H1 (cell line): ENCODE measurements at regions not wholly inside any gene's neighbourhood (a gene's known extent, or its start where the extent isn't known, plus 50 kb on each side); places are given as distances from the start of the nearest gene placed in this dataset.

Source experiments
- CTCF ChIA-PET: fragments of 300-600 bp; sonication (Branson Sonifier 250); formaldehyde crosslinking; loops from one replicate; lab custom pipeline; 2021; ENCODE audit not compliant: partially characterized antibody; lab: Charles Lee
- POLR2A ChIA-PET: fragments of 300-600 bp; sonication (Branson Sonifier 250); formaldehyde crosslinking; loops from one replicate; lab custom pipeline; 2021; ENCODE audit warnings: inconsistent platforms; ENCODE audit not compliant: partially characterized antibody; lab: Charles Lee
- DNase-seq, 2 experiments: peaks; one replicate each; pipeline versions ENCODE4 v3.0.0 to v3.0.0-alpha.2; 2010 to 2022; ENCODE audit warnings: low spot score in 2 of 2, low read depth in 1 of 2, mixed read lengths in 1 of 2
- FAIRE-seq: peaks from 2 replicates; lab custom pipeline; 2011; peaks lifted over from hg19 to GRCh38; lab: Jason Lieb, UNC
- H2AFZ ChIP-seq: 2 replicates; pipeline ENCODE4 v1.8.1; 2012; ENCODE audit warnings: low read length, inconsistent platforms
- H2AK5ac ChIP-seq: 2 replicates; pipeline ENCODE4 v1.6.1; 2013; ENCODE audit warnings: low read depth, low read length
- H2BK120ac ChIP-seq: replicated peaks from 2 replicates; pipeline ENCODE3; 2013; ENCODE audit warnings: low read depth, low read length, inconsistent platforms
- H2BK12ac ChIP-seq: 2 replicates; pipeline ENCODE4 v1.6.1; 2013; ENCODE audit warnings: low read depth, low read length
- H2BK15ac ChIP-seq: 2 replicates; pipeline ENCODE4 v1.6.1; 2013; ENCODE audit warnings: low read length
- H2BK20ac ChIP-seq: 2 replicates; pipeline ENCODE4 v1.6.1; 2013; ENCODE audit warnings: low read length
- H2BK5ac ChIP-seq: 2 replicates; pipeline ENCODE4 v1.6.1; 2013; ENCODE audit warnings: low read depth, low read length
- H3K14ac ChIP-seq: 2 replicates; pipeline ENCODE4 v1.6.1; 2013; ENCODE audit warnings: inconsistent platforms; ENCODE audit not compliant: insufficient read length
- H3K18ac ChIP-seq: 2 replicates; pipeline ENCODE4 v1.6.1; 2013; ENCODE audit warnings: low read length; ENCODE audit errors: extremely low read depth
- H3K23ac ChIP-seq: 2 replicates; pipeline ENCODE4 v1.6.1; 2013; ENCODE audit warnings: inconsistent platforms; ENCODE audit not compliant: insufficient read length
- H3K23me2 ChIP-seq: 2 replicates; pipeline ENCODE4 v1.6.1; 2013; ENCODE audit warnings: low read depth, low read length
- H3K27ac ChIP-seq: 2 replicates; pipeline ENCODE4 v1.6.1; 2011; ENCODE audit warnings: low read depth, low read length, inconsistent platforms
- H3K27me3 ChIP-seq, 4 experiments: replicated peaks in 1 of 4; 1 replicate in 1 of 4; 2 replicates in 3 of 4; pipeline versions ENCODE4 v1.6.1 to v1.8.1; 2011 to 2013; ENCODE audit warnings: low read length in 3 of 4, mild to moderate bottlenecking in 3 of 4, inconsistent platforms in 2 of 4, mixed read lengths in 2 of 4, moderate library complexity in 1 of 4; ENCODE audit not compliant: control insufficient read depth in 3 of 4, insufficient read depth in 3 of 4; ENCODE audit errors: extremely low read depth in 1 of 4
- H3K36me3 ChIP-seq, 4 experiments: 2 replicates each; pipeline versions ENCODE4 v1.6.1 to v1.8.1; 2011 to 2013; ENCODE audit warnings: mild to moderate bottlenecking in 4 of 4, low read length in 3 of 4, moderate library complexity in 2 of 4, control low read depth in 1 of 4, inconsistent platforms in 1 of 4; ENCODE audit not compliant: insufficient read depth in 4 of 4, control insufficient read depth in 2 of 4
- H3K4ac ChIP-seq: replicated peaks from 2 replicates; pipeline ENCODE3; 2013; ENCODE audit warnings: low read length, low read depth, mixed read lengths, inconsistent platforms; ENCODE audit not compliant: insufficient read length
- H3K4me1 ChIP-seq, 4 experiments: replicated peaks in 1 of 4; 1 replicate in 1 of 4; 2 replicates in 3 of 4; pipeline versions ENCODE4 v1.6.1 to v1.8.1; 2011 to 2013; ENCODE audit warnings: low read length in 3 of 4, inconsistent platforms in 2 of 4, mixed read lengths in 1 of 4; ENCODE audit not compliant: insufficient read depth in 4 of 4, control insufficient read depth in 3 of 4
- H3K4me2 ChIP-seq, 2 experiments: 2 replicates each; pipeline versions ENCODE4 v1.6.1 to v1.8.1; 2011 to 2013; ENCODE audit warnings: low read depth in 2 of 2, low read length in 2 of 2, control low read depth in 1 of 2, inconsistent platforms in 1 of 2, mild to moderate bottlenecking in 1 of 2; ENCODE audit not compliant: insufficient read depth in 1 of 2
- H3K4me3 ChIP-seq, 4 experiments: fragments of 200-600, 300-600 bp in 1 of 4; sonication (generic), shearing (Covaris generic), sonication (Bioruptor Twin) in 1 of 4; 2 replicates each; pipeline versions ENCODE4 v1.5.1 to v1.8.1; 2011 to 2016; ENCODE audit warnings: low read length in 4 of 4, low read depth in 3 of 4, control low read depth in 2 of 4, inconsistent platforms in 2 of 4, mild to moderate bottlenecking in 2 of 4, mixed read lengths in 1 of 4, moderate library complexity in 1 of 4; ENCODE audit not compliant: insufficient read depth in 2 of 4; ENCODE audit errors: extremely low read depth in 1 of 4
- H3K56ac ChIP-seq: replicated peaks from 2 replicates; pipeline ENCODE3; 2013; ENCODE audit warnings: low read depth, mild to moderate bottlenecking, mixed read lengths, low read length, inconsistent platforms; ENCODE audit not compliant: insufficient read length
- H3K79me1 ChIP-seq: 2 replicates; pipeline ENCODE4 v1.6.1; 2013; ENCODE audit warnings: low read depth, low read length, control low read depth
- H3K79me2 ChIP-seq, 2 experiments: 2 replicates each; pipeline versions ENCODE4 v1.6.1 to v1.8.1; 2012 to 2013; ENCODE audit warnings: low read length in 2 of 2, mild to moderate bottlenecking in 2 of 2, inconsistent platforms in 1 of 2; ENCODE audit not compliant: insufficient read depth in 2 of 2, control insufficient read depth in 1 of 2
- H3K9ac ChIP-seq, 4 experiments: replicated peaks in 1 of 4; 1 replicate in 1 of 4; 2 replicates in 3 of 4; pipeline versions ENCODE4 v1.6.1 to v1.8.1; 2011 to 2013; ENCODE audit warnings: low read depth in 3 of 4, low read length in 3 of 4, control low read depth in 2 of 4, mild to moderate bottlenecking in 2 of 4, moderate library complexity in 2 of 4, inconsistent platforms in 1 of 4; ENCODE audit errors: extremely low read depth in 1 of 4
- H3K9me3 ChIP-seq, 2 experiments: 2 replicates each; pipeline versions ENCODE4 v1.6.1 to v1.8.1; 2012 to 2013; ENCODE audit warnings: mild to moderate bottlenecking in 2 of 2, moderate library complexity in 2 of 2, control low read depth in 1 of 2, inconsistent platforms in 1 of 2, low read depth in 1 of 2, low read length in 1 of 2, mixed read lengths in 1 of 2; ENCODE audit not compliant: insufficient read depth in 2 of 2
- H4K20me1 ChIP-seq, 2 experiments: replicated peaks in 1 of 2; 2 replicates each; pipeline versions ENCODE3 to v1.8.1; 2011 to 2013; ENCODE audit warnings: inconsistent platforms in 2 of 2, low read length in 2 of 2, mild to moderate bottlenecking in 1 of 2; ENCODE audit not compliant: insufficient read depth in 2 of 2, control insufficient read depth in 1 of 2
- H4K5ac ChIP-seq: 2 replicates; pipeline ENCODE4 v1.6.1; 2013; ENCODE audit warnings: low read length, low read depth, mixed read lengths, inconsistent platforms; ENCODE audit not compliant: insufficient read length
- H4K8ac ChIP-seq: 2 replicates; pipeline ENCODE4 v1.8.0; 2013; ENCODE audit warnings: mild to moderate bottlenecking, moderate library complexity, low read length, inconsistent platforms; ENCODE audit not compliant: insufficient read depth; ENCODE audit errors: extremely low read depth
- H4K91ac ChIP-seq: replicated peaks from 2 replicates; pipeline ENCODE3; 2013; ENCODE audit warnings: low read length, mixed read lengths, inconsistent platforms; ENCODE audit not compliant: insufficient read length
- BRCA1 ChIP-seq: IDR thresholded peaks from 2 replicates; pipeline ENCODE4 v1.6.1; 2012; ENCODE audit warnings: low read depth, low read length, improper control_type of control experiment
- CREB1 ChIP-seq: IDR thresholded peaks from 2 replicates; pipeline ENCODE4 v1.6.1; 2012; ENCODE audit warnings: inconsistent platforms
- CTBP2 ChIP-seq: IDR thresholded peaks from 2 replicates; pipeline ENCODE4 v1.7.0; 2011; ENCODE audit warnings: borderline replicate concordance, mild to moderate bottlenecking, moderate library complexity, mixed read lengths, low read length; ENCODE audit not compliant: insufficient read depth, insufficient read length
- HDAC6 ChIP-seq: IDR thresholded peaks from one replicate; pipeline ENCODE4 v1.7.1; 2012; ENCODE audit warnings: low read depth, mild to moderate bottlenecking, inconsistent platforms, low read length, moderate library complexity
- SAP30 ChIP-seq: fragments of 300-600 bp; sonication (generic); IDR thresholded peaks from 2 replicates; pipeline ENCODE4 v1.7.1; 2012; ENCODE audit warnings: low read length, moderate library complexity, mild to moderate bottlenecking, inconsistent platforms; ENCODE audit not compliant: insufficient read depth, insufficient replicate concordance
- SRF ChIP-seq: IDR thresholded peaks from 2 replicates; pipeline ENCODE4 v1.6.1; 2011; ENCODE audit warnings: mild to moderate bottlenecking, low read depth, low read length, moderate library complexity
- TBP ChIP-seq: IDR thresholded peaks from 2 replicates; pipeline ENCODE4 v1.6.1; 2011; ENCODE audit warnings: low read depth, low read length, improper control_type of control experiment
- YY1 ChIP-seq: IDR thresholded peaks from 2 replicates; pipeline ENCODE4 v1.6.1; 2011; ENCODE audit warnings: low read depth, mild to moderate bottlenecking, low read length
- ZNF274 ChIP-seq: IDR thresholded peaks from 2 replicates; pipeline ENCODE4 v1.7.0; 2012; ENCODE audit warnings: low read length, borderline replicate concordance; ENCODE audit errors: extremely low read depth
- WGBS, 2 experiments: shearing (Covaris generic) in 1 of 2; methylation state at CpG; one replicate each; pipeline versions ENCODE4 v1.1.6 to v1.1.7; 2013 to 2015; ENCODE audit warnings: low lambda C conversion rate in 2 of 2, mixed read lengths in 2 of 2, inconsistent platforms in 1 of 2, low coverage in 1 of 2, missing lambda C conversion rate in 1 of 2; ENCODE audit not compliant: insufficient replicate concordance in 2 of 2, insufficient coverage in 1 of 2, insufficient read length in 1 of 2; ENCODE audit errors: extremely low coverage in 1 of 2, missing lambda C conversion rate in 1 of 2; 5-methylcytosine and 5-hydroxymethylcytosine counted together
- TF ChIP-seq, protein P1 (sequence below): IDR thresholded peaks from 2 replicates; pipeline ENCODE4 v1.6.1; 2012; ENCODE audit warnings: low read length, inconsistent platforms
- TF ChIP-seq, protein P2 (sequence below), 3 experiments: IDR thresholded peaks; 1 replicate in 2 of 3; 2 replicates in 1 of 3; pipeline versions ENCODE4 v1.5.1 to v1.6.1; 2011; ENCODE audit warnings: low read length in 3 of 3, mild to moderate bottlenecking in 3 of 3, inconsistent platforms in 2 of 3, low read depth in 1 of 3, moderate library complexity in 1 of 3; ENCODE audit not compliant: insufficient read depth in 1 of 3; ENCODE audit errors: control extremely low read depth in 1 of 3

DNA sequence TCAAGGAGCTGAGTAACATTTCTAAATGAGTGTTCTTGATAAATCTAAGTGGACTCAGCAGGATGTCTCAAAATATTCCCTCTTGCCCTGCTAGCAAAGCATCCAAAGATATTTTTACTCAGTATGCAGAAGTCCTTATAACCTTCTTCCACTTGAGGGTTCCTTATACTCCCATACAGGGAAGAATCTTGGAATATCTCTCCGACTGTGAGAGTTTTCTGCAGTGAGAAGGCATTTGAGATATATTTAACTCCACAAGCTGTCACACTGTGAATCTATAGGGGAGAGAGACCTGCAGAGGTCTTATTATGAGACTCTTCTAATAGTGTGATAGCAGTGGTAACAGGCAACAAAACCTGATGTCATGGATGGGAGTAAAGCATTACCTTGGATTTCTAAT lies 1034.5 kb upstream of the PABPC4L start:
- Histone ChIP-seq H2BK12ac (no peak overlapping the region), H4K5ac (no peak overlapping the region), H3K4ac (no peak overlapping the region), H3K27me3 (no peaks in the 10 kb centered on the region), H3K79me1 (no peaks in the 10 kb centered on the region), H3K18ac (no peak overlapping the region), H2BK20ac (no peak overlapping the region), H3K23ac (no peak overlapping the region), H3K79me2 (no peaks in the 10 kb centered on the region), H3K14ac (no peak overlapping the region), H4K8ac (no peak overlapping the region), H3K4me2 (no peak overlapping the region), H3K9ac (no peak overlapping the region), H2BK15ac (no peak overlapping the region), H4K91ac (no peak overlapping the region), H2BK120ac (no peak overlapping the region), H3K36me3 (no peaks in the 10 kb centered on the region), H3K4me1 (no peaks in the 10 kb centered on the region), H4K20me1 (no peaks in the 10 kb centered on the region), H3K56ac (no peak overlapping the region), H3K27ac (no peak overlapping the region), H2BK5ac (no peak overlapping the region), H2AFZ (no peak overlapping the region), H3K23me2 (no peaks in the 10 kb centered on the region), H2AK5ac (no peak overlapping the region), H3K4me3 (no peak overlapping the region), H3K9me3 (no peaks in the 10 kb centered on the region)
- CTCF ChIA-PET, result no interaction called here
- POLR2A ChIA-PET, result no interaction called here
- no peak for FAIRE-seq
- no peak for DNase-seq
- WGBS, 2 experiments, result 92% methylated on average over 1 of the region's 1 CpG; no CpG with 5 or more reads in 1 of the 2 experiments
- TF ChIP-seq CREB1 (no peak), SAP30 (no peak), TBP (no peak), ZNF274 (no peak), BRCA1 (no peak), CTBP2 (no peak), HDAC6 (no peak), YY1 (no peak), SRF (no peak)
- TF ChIP-seq, protein P1, sequence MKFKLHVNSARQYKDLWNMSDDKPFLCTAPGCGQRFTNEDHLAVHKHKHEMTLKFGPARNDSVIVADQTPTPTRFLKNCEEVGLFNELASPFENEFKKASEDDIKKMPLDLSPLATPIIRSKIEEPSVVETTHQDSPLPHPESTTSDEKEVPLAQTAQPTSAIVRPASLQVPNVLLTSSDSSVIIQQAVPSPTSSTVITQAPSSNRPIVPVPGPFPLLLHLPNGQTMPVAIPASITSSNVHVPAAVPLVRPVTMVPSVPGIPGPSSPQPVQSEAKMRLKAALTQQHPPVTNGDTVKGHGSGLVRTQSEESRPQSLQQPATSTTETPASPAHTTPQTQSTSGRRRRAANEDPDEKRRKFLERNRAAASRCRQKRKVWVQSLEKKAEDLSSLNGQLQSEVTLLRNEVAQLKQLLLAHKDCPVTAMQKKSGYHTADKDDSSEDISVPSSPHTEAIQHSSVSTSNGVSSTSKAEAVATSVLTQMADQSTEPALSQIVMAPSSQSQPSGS, result no peak
- TF ChIP-seq, protein P2, sequence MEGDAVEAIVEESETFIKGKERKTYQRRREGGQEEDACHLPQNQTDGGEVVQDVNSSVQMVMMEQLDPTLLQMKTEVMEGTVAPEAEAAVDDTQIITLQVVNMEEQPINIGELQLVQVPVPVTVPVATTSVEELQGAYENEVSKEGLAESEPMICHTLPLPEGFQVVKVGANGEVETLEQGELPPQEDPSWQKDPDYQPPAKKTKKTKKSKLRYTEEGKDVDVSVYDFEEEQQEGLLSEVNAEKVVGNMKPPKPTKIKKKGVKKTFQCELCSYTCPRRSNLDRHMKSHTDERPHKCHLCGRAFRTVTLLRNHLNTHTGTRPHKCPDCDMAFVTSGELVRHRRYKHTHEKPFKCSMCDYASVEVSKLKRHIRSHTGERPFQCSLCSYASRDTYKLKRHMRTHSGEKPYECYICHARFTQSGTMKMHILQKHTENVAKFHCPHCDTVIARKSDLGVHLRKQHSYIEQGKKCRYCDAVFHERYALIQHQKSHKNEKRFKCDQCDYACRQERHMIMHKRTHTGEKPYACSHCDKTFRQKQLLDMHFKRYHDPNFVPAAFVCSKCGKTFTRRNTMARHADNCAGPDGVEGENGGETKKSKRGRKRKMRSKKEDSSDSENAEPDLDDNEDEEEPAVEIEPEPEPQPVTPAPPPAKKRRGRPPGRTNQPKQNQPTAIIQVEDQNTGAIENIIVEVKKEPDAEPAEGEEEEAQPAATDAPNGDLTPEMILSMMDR (IDR thresholded peaks at IDR 0.05; ENCODE audit: control extremely low read depth in 1 of 3, insufficient read depth in 1 of 3, low read depth in 1 of 3, low read length in 3 of 3), result no peak
